GM12878 (cell line): ENCODE measurements at regions not wholly inside any gene's neighbourhood (a gene's known extent, or its start where the extent isn't known, plus 50 kb on each side); places are given as distances from the start of the nearest gene placed in this dataset.

Source experiments
- ATAC-seq: fragments of 200-7000 bp; cut with Tn5 transposase; 3 replicates; pipeline ENCODE4 v1.9.1; 2020; ENCODE audit warnings: mild to moderate bottlenecking, moderate library complexity
- BruUV-seq: library from RNA; stranded (reverse); fragments of 400-500 nt; replicated peaks from 2 replicates; lab custom pipeline; 2021; lab: Mats Ljungman, UMichigan
- CTCF ChIA-PET: fragments of 300-600 bp; sonication (Branson Sonifier 250); formaldehyde crosslinking; extraction: SDS; loops from one replicate; lab custom pipeline; 2021; ENCODE audit warnings: inconsistent platforms; lab: Yijun Ruan, JAX
- POLR2A ChIA-PET: fragments of 350-600 bp; formaldehyde crosslinking; extraction: SDS; loops from one replicate; lab custom pipeline; 2021; ENCODE audit warnings: inconsistent platforms; lab: Charles Lee
- RAD21 ChIA-PET: fragments of 300-600 bp; sonication (Branson Sonifier 250); formaldehyde crosslinking; loops from one replicate; lab custom pipeline; 2023; ENCODE audit warnings: antibody characterized with exemption; ENCODE audit not compliant: unreplicated experiment; lab: Charles Lee
- SMC1A ChIA-PET: fragments of 300-600 bp; sonication (Branson Sonifier 250); formaldehyde crosslinking; loops from one replicate; lab custom pipeline; 2023; ENCODE audit not compliant: unreplicated experiment, uncharacterized antibody; lab: Charles Lee
- DNase-seq: peaks from one replicate; pipeline ENCODE4 v3.0.0-alpha.2; 2011; ENCODE audit warnings: low read depth, low spot score
- FAIRE-seq: peaks from 3 replicates; lab custom pipeline; 2011; peaks lifted over from hg19 to GRCh38; lab: Jason Lieb, UNC
- H2AFZ ChIP-seq: 2 replicates; pipeline ENCODE4 v1.6.0; 2011; ENCODE audit warnings: low read depth, low read length, control low read depth; ENCODE audit not compliant: control insufficient read depth
- H3K27ac ChIP-seq: 2 replicates; pipeline ENCODE4 v1.5.1; 2011; ENCODE audit warnings: control low read depth; ENCODE audit not compliant: control insufficient read depth, insufficient read depth
- H3K27me3 ChIP-seq, 2 experiments: replicated peaks in 1 of 2; 2 replicates each; pipeline versions ENCODE4 v1.6.0 to v1.6.1; 2011; ENCODE audit warnings: low read length in 1 of 2; ENCODE audit not compliant: control insufficient read depth in 2 of 2, insufficient read depth in 2 of 2
- H3K36me3 ChIP-seq, 2 experiments: 2 replicates each; pipeline ENCODE4 v1.5.1; 2011; ENCODE audit warnings: low read length in 1 of 2; ENCODE audit not compliant: control insufficient read depth in 2 of 2, insufficient read depth in 2 of 2
- H3K4me1 ChIP-seq: 2 replicates; pipeline ENCODE4 v1.6.1; 2011; ENCODE audit warnings: mild to moderate bottlenecking, low read length, moderate library complexity, mixed read lengths; ENCODE audit not compliant: control insufficient read depth, insufficient read depth
- H3K4me2 ChIP-seq: 2 replicates; pipeline ENCODE4 v1.6.0; 2011; ENCODE audit warnings: control low read depth; ENCODE audit not compliant: control insufficient read depth, insufficient read depth
- H3K4me3 ChIP-seq: fragments of 200-600 bp; sonication (generic); 2 replicates; pipeline ENCODE4 v1.5.1; 2016
- H3K79me2 ChIP-seq: 2 replicates; pipeline ENCODE4 v1.6.0; 2011; ENCODE audit warnings: low read length; ENCODE audit not compliant: control insufficient read depth, insufficient read depth
- H3K9ac ChIP-seq: 2 replicates; pipeline ENCODE4 v1.8.0; 2011; ENCODE audit warnings: low read length, control low read depth, mixed read lengths; ENCODE audit not compliant: control insufficient read depth, insufficient read depth
- H3K9me3 ChIP-seq: replicated peaks from 3 replicates; pipeline ENCODE4 v1.5.1; 2011; ENCODE audit warnings: mild to moderate bottlenecking, low read length; ENCODE audit not compliant: control insufficient read depth, insufficient read depth
- H4K20me1 ChIP-seq: 2 replicates; pipeline ENCODE4 v1.6.0; 2011; ENCODE audit not compliant: control insufficient read depth, insufficient read depth
- NR2C1 ChIP-seq: fragments of 450-650 bp; IDR thresholded peaks from 2 replicates; pipeline ENCODE4 v1.6.1; 2017; ENCODE audit warnings: antibody characterized with exemption, mild to moderate bottlenecking, moderate library complexity
- NR2C2 ChIP-seq: IDR thresholded peaks from 2 replicates; pipeline ENCODE4 v1.6.1; 2011; ENCODE audit warnings: borderline replicate concordance, low read depth; ENCODE audit not compliant: control insufficient read depth, insufficient read length
- SMC3 ChIP-seq: IDR thresholded peaks from 2 replicates; pipeline ENCODE4 v1.6.1; 2011; ENCODE audit warnings: low read length, improper control_type of control experiment, borderline replicate concordance
- YBX1 ChIP-seq: fragments of 450-650 bp; IDR thresholded peaks from 2 replicates; pipeline ENCODE4 v1.6.1; 2016; ENCODE audit warnings: antibody characterized with exemption
- ZBED1 ChIP-seq: IDR thresholded peaks from 2 replicates; pipeline ENCODE4 v1.6.1; 2016; ENCODE audit warnings: borderline replicate concordance
- WGBS: methylation state at CpG from one replicate; pipeline ENCODE4 v1.1.6; 2016; ENCODE audit warnings: low lambda C conversion rate; ENCODE audit not compliant: insufficient replicate concordance, insufficient coverage; ENCODE audit errors: missing lambda C conversion rate; 5-methylcytosine and 5-hydroxymethylcytosine counted together
- in situ Hi-C: fragments of 300-500 bp; cut with MboI; formaldehyde crosslinking; loops from 9 replicates; pipeline ENCODE4 v1.14.3; 2018; ENCODE audit warnings: mixed read lengths
- intact Hi-C: fragments of 100-400 bp; cut with micrococcal nuclease; formaldehyde crosslinking; loops from one replicate; pipeline ENCODE4 v1.14.2; 2022; ENCODE audit not compliant: unreplicated experiment
- TF ChIP-seq, protein P1 (sequence below): IDR thresholded peaks from 2 replicates; pipeline ENCODE4 v1.6.1; 2012; ENCODE audit warnings: low read depth, low read length, improper control_type of control experiment
- TF ChIP-seq, protein P2 (sequence below): fragments of 450-650 bp; formaldehyde crosslinking; IDR thresholded peaks from 2 replicates; pipeline ENCODE4 v1.4.0; 2020; ENCODE audit warnings: mild to moderate bottlenecking, moderate library complexity
- TF ChIP-seq, protein P3 (sequence below): fragments of 450-650 bp; IDR thresholded peaks from 2 replicates; pipeline ENCODE4 v1.6.1; 2017; ENCODE audit warnings: antibody characterized with exemption, mild to moderate bottlenecking, moderate library complexity

DNA sequence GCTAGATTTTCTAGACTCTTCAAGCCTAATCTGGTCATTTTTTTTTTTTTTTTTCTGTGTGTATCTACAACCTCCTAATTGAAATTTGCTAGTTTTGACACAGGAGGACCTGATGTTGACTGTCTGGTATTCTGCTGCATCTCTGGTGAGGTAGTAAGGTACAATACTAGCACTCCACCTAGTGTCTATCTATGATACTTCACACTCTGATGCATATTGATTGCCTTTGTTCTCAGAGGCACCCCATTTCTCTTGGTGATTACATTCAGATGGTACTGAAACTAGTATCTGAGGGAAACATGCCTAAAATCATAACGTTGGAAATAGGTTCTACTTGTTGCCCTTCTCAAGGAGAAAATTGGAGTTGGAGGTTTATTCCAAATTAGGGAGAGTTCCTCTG lies 930.5 kb upstream of the NOVA1 start:
- no peak for FAIRE-seq
- in situ Hi-C loops = no loop called here
- H3K36me3 ChIP-seq = no peaks in the 10 kb centered on the region
- no TSS peak for BruUV-seq
- no peak overlapping the region for H3K9ac ChIP-seq
- no peaks in the 10 kb centered on the region for H3K79me2 ChIP-seq
- no peaks in the 10 kb centered on the region for H3K9me3 ChIP-seq
- no peaks in the 10 kb centered on the region for H3K4me1 ChIP-seq
- no peaks in the 10 kb centered on the region for H4K20me1 ChIP-seq
- TF ChIP-seq SMC3 = no peak
- TF ChIP-seq, protein P1, sequence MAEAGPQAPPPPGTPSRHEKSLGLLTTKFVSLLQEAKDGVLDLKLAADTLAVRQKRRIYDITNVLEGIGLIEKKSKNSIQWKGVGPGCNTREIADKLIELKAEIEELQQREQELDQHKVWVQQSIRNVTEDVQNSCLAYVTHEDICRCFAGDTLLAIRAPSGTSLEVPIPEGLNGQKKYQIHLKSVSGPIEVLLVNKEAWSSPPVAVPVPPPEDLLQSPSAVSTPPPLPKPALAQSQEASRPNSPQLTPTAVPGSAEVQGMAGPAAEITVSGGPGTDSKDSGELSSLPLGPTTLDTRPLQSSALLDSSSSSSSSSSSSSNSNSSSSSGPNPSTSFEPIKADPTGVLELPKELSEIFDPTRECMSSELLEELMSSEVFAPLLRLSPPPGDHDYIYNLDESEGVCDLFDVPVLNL = no peak
- no peak for TF ChIP-seq ZBED1
- TF ChIP-seq YBX1 = no peak
- no peak for TF ChIP-seq NR2C1
- TF ChIP-seq, protein P2, sequence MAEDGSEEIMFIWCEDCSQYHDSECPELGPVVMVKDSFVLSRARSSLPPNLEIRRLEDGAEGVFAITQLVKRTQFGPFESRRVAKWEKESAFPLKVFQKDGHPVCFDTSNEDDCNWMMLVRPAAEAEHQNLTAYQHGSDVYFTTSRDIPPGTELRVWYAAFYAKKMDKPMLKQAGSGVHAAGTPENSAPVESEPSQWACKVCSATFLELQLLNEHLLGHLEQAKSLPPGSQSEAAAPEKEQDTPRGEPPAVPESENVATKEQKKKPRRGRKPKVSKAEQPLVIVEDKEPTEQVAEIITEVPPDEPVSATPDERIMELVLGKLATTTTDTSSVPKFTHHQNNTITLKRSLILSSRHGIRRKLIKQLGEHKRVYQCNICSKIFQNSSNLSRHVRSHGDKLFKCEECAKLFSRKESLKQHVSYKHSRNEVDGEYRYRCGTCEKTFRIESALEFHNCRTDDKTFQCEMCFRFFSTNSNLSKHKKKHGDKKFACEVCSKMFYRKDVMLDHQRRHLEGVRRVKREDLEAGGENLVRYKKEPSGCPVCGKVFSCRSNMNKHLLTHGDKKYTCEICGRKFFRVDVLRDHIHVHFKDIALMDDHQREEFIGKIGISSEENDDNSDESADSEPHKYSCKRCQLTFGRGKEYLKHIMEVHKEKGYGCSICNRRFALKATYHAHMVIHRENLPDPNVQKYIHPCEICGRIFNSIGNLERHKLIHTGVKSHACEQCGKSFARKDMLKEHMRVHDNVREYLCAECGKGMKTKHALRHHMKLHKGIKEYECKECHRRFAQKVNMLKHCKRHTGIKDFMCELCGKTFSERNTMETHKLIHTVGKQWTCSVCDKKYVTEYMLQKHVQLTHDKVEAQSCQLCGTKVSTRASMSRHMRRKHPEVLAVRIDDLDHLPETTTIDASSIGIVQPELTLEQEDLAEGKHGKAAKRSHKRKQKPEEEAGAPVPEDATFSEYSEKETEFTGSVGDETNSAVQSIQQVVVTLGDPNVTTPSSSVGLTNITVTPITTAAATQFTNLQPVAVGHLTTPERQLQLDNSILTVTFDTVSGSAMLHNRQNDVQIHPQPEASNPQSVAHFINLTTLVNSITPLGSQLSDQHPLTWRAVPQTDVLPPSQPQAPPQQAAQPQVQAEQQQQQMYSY (CRISPR knock-in tag) = no peak
- TF ChIP-seq, protein P3, sequence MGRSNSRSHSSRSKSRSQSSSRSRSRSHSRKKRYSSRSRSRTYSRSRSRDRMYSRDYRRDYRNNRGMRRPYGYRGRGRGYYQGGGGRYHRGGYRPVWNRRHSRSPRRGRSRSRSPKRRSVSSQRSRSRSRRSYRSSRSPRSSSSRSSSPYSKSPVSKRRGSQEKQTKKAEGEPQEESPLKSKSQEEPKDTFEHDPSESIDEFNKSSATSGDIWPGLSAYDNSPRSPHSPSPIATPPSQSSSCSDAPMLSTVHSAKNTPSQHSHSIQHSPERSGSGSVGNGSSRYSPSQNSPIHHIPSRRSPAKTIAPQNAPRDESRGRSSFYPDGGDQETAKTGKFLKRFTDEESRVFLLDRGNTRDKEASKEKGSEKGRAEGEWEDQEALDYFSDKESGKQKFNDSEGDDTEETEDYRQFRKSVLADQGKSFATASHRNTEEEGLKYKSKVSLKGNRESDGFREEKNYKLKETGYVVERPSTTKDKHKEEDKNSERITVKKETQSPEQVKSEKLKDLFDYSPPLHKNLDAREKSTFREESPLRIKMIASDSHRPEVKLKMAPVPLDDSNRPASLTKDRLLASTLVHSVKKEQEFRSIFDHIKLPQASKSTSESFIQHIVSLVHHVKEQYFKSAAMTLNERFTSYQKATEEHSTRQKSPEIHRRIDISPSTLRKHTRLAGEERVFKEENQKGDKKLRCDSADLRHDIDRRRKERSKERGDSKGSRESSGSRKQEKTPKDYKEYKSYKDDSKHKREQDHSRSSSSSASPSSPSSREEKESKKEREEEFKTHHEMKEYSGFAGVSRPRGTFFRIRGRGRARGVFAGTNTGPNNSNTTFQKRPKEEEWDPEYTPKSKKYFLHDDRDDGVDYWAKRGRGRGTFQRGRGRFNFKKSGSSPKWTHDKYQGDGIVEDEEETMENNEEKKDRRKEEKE = no peak
- TF ChIP-seq NR2C2 = no peak
- no peak for DNase-seq
- ChIA-PET RAD21 (no interaction called here), POLR2A (no interaction called here), SMC1A (no interaction called here), CTCF (no interaction called here)
- H3K4me3 ChIP-seq = no peak overlapping the region
- WGBS = 0% methylated on average over 1 of the region's 1 CpG
- no peak overlapping the region for H3K4me2 ChIP-seq
- ATAC-seq = no peak
- no peak overlapping the region for H3K27ac ChIP-seq
- no peak overlapping the region for H2AFZ ChIP-seq
- intact Hi-C loops = no loop called here
- H3K27me3 ChIP-seq = no peaks in the 10 kb centered on the region
